PC-3 (cell line): ENCODE measurements at regions not wholly inside any gene's neighbourhood (a gene's known extent, or its start where the extent isn't known, plus 50 kb on each side); places are given as distances from the start of the nearest gene placed in this dataset.

Experiments
- ATAC-seq: fragments of 200-7000 bp; cut with Tn5 transposase; 2 replicates; pipeline ENCODE4 v1.9.1; 2020; ENCODE audit warnings: mild to moderate bottlenecking, moderate library complexity
- BruUV-seq: library from RNA; stranded (reverse); fragments of 400-500 nt; replicated peaks from 2 replicates; lab custom pipeline; 2021; lab: Mats Ljungman, UMichigan
- CTCF ChIA-PET: fragments of 300-600 bp; sonication (Branson Sonifier 250); formaldehyde crosslinking; loops from one replicate; lab custom pipeline; 2022; ENCODE audit warnings: antibody characterized with exemption; lab: Charles Lee
- POLR2A ChIA-PET: fragments of 300-600 bp; sonication (Branson Sonifier 250); formaldehyde crosslinking; loops from one replicate; lab custom pipeline; 2022; ENCODE audit warnings: antibody characterized with exemption; ENCODE audit not compliant: unreplicated experiment; lab: Charles Lee
- DNase-seq: peaks from one replicate; pipeline ENCODE4 v3.0.0-alpha.2; 2015
- H2AFZ ChIP-seq: fragments of 300-600 bp; sonication (generic); 2 replicates; pipeline ENCODE4 v1.6.0; 2016; ENCODE audit warnings: antibody characterized with exemption, low read length
- H3F3A ChIP-seq: fragments of 300-600 bp; sonication (generic); one replicate; pipeline ENCODE4 v1.6.0; 2017; ENCODE audit warnings: antibody characterized with exemption, low read length, control low read depth, mild to moderate bottlenecking; ENCODE audit not compliant: unreplicated experiment
- H3K27ac ChIP-seq: fragments of 300-600 bp; sonication (generic); 2 replicates; pipeline ENCODE4 v1.5.1; 2016; ENCODE audit warnings: mild to moderate bottlenecking, low read length
- H3K27me3 ChIP-seq: fragments of 300-600 bp; sonication (generic); 2 replicates; pipeline ENCODE4 v1.6.1; 2016; ENCODE audit warnings: low read length, mixed read lengths
- H3K36me3 ChIP-seq: fragments of 300-600 bp; sonication (generic); 2 replicates; pipeline ENCODE4 v1.6.1; 2016; ENCODE audit warnings: low read depth, mixed run types, low read length, mixed read lengths
- H3K4me1 ChIP-seq: fragments of 300-600 bp; sonication (generic); 2 replicates; pipeline ENCODE4 v1.5.1; 2016; ENCODE audit warnings: low read length; ENCODE audit not compliant: insufficient read depth
- H3K4me2 ChIP-seq: fragments of 300-600 bp; sonication (generic); 2 replicates; pipeline ENCODE4 v1.6.0; 2016; ENCODE audit warnings: low read length
- H3K4me3 ChIP-seq: fragments of 300-600 bp; sonication (generic); 2 replicates; pipeline ENCODE4 v1.5.1; 2016; ENCODE audit warnings: mild to moderate bottlenecking, low read length, mixed read lengths
- H3K79me2 ChIP-seq: fragments of 300-600 bp; sonication (generic); 2 replicates; pipeline ENCODE4 v1.6.1; 2017; ENCODE audit warnings: low read length, mixed read lengths
- H3K9ac ChIP-seq: fragments of 300-600 bp; sonication (generic); 2 replicates; pipeline ENCODE4 v1.6.0; 2016; ENCODE audit warnings: mild to moderate bottlenecking, low read length
- H3K9me2 ChIP-seq: fragments of 300-600 bp; sonication (generic); replicated peaks from 2 replicates; pipeline ENCODE4 v1.6.1; 2016; ENCODE audit warnings: mixed run types, low read length, mixed read lengths
- H3K9me3 ChIP-seq: fragments of 300-600 bp; sonication (generic); 2 replicates; pipeline ENCODE4 v1.6.1; 2016; ENCODE audit warnings: low read length, mixed read lengths
- H4K20me1 ChIP-seq: fragments of 300-600 bp; sonication (generic); 2 replicates; pipeline ENCODE4 v1.6.1; 2016; ENCODE audit warnings: low read length, mixed read lengths
- CTCF ChIP-seq: fragments of 300-600 bp; sonication (generic); conservative IDR thresholded peaks from 2 replicates; pipeline ENCODE4 v1.5.1; 2017; ENCODE audit warnings: antibody characterized with exemption, low read depth, mild to moderate bottlenecking, low read length
- EZH2 ChIP-seq: fragments of 300-600 bp; sonication (generic); IDR thresholded peaks from one replicate; pipeline ENCODE4 v1.6.1; 2017; ENCODE audit warnings: antibody characterized with exemption, mild to moderate bottlenecking, low read length; ENCODE audit not compliant: unreplicated experiment
- EZH2phosphoT487 ChIP-seq: fragments of 300-600 bp; sonication (generic); IDR thresholded peaks from 2 replicates; pipeline ENCODE4 v1.6.1; 2018; ENCODE audit warnings: mild to moderate bottlenecking, antibody characterized with exemption, low read length, borderline replicate concordance
- intact Hi-C: fragments of 100-400 bp; cut with micrococcal nuclease; formaldehyde crosslinking; loops from 2 replicates; pipeline ENCODE4 v1.9.0; 2023

DNA sequence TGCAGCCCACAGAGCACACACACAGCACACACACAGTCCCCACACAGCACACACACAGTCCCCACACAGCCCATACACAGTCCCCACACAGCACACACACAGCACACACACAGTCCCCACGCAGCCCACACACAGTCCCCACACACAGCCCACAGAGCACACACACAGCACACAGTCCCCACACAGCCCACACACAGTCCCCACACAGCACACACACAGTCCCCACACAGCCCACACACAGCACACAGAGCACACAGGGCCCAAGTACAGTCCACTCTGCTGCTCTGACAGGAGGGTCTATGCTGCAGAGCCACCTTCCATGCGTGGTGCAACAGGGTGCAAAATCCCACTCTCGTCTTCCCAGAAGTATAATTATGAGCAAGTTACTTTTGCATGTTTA, 240.5 kb upstream of the SALL3 start:
- no peak for TF ChIP-seq CTCF
- TF ChIP-seq EZH2: no peak
- no peak for TF ChIP-seq EZH2phosphoT487
- Histone ChIP-seq H2AFZ (no peak overlapping the region), H3K4me2 (no peak overlapping the region), H3K4me3 (no peak overlapping the region), H3K9me2 (no peaks in the 10 kb centered on the region), H3K9me3 (no peaks in the 10 kb centered on the region), H3K79me2 (no peaks in the 10 kb centered on the region), H4K20me1 (no peaks in the 10 kb centered on the region), H3K9ac (no peak overlapping the region), H3K4me1 (no peaks in the 10 kb centered on the region), H3K27me3 (peaks cover 59% of the 10 kb centered on the region), H3F3A (no peaks in the 10 kb centered on the region), H3K27ac (no peak overlapping the region), H3K36me3 (no peaks in the 10 kb centered on the region)
- no peak for DNase-seq
- no TSS peak for BruUV-seq
- ChIA-PET CTCF (no interaction called here), POLR2A (no interaction called here)
- intact Hi-C loops: no loop called here
- ATAC-seq: no peak

GRCh38 chr18:78739882-78740677, 239.5 kb upstream of the SALL3 start:
- H3K36me3 ChIP-seq: no peaks in the 10 kb centered on the region
- ChIA-PET POLR2A (no interaction called here), CTCF (no interaction called here)
- H3F3A ChIP-seq: no peaks in the 10 kb centered on the region
- no peak overlapping the region for H2AFZ ChIP-seq
- H3K9me3 ChIP-seq: no peaks in the 10 kb centered on the region
- no peak overlapping the region for H3K4me2 ChIP-seq
- ATAC-seq: no peak
- H3K9me2 ChIP-seq: no peaks in the 10 kb centered on the region
- H3K4me3 ChIP-seq: no peak overlapping the region
- no peaks in the 10 kb centered on the region for H4K20me1 ChIP-seq
- no peak overlapping the region for H3K27ac ChIP-seq
- H3K79me2 ChIP-seq: no peaks in the 10 kb centered on the region
- H3K4me1 ChIP-seq: no peaks in the 10 kb centered on the region
- H3K9ac ChIP-seq: no peak overlapping the region
- DNase-seq: no peak
- TF ChIP-seq EZH2: no peak
- no peak for TF ChIP-seq CTCF
- no peak for TF ChIP-seq EZH2phosphoT487
- intact Hi-C loops: no loop called here
- no TSS peak for BruUV-seq
- H3K27me3 ChIP-seq: peaks cover 52% of the 10 kb centered on the region

- intact Hi-C loops: no loop called here
- Histone ChIP-seq H4K20me1 (no peaks in the 10 kb centered on the region), H3K79me2 (no peaks in the 10 kb centered on the region), H3K27me3 (peaks cover 48% of the 10 kb centered on the region), H3K9ac (no peak overlapping the region), H3K9me2 (no peaks in the 10 kb centered on the region), H3K4me3 (no peak overlapping the region), H2AFZ (no peak overlapping the region), H3K4me2 (no peak overlapping the region), H3F3A (no peaks in the 10 kb centered on the region), H3K4me1 (no peaks in the 10 kb centered on the region), H3K36me3 (no peaks in the 10 kb centered on the region), H3K27ac (no peak overlapping the region), H3K9me3 (no peaks in the 10 kb centered on the region)
- ChIA-PET POLR2A (no interaction called here), CTCF (no interaction called here)
- BruUV-seq: no TSS peak
- DNase-seq (no peak), ATAC-seq (no peak)
- TF ChIP-seq EZH2phosphoT487: no peak
- no peak for TF ChIP-seq CTCF
- TF ChIP-seq EZH2: no peak
Observed at GRCh38 chr18:78740876-78741275, 238.7 kb upstream of the SALL3 start.
